Sigmoid colon (tissue), 4 donors: ENCODE measurements at regions not wholly inside any gene's neighbourhood (a gene's known extent, or its start where the extent isn't known, plus 50 kb on each side); places are given as distances from the start of the nearest gene placed in this dataset.
"Not testable (repeated sequence)": the region's sequence is repeated elsewhere in the genome, so short reads cannot be mapped to it uniquely, and the experiment has no call there.

Experiments
- CTCF ChIP-seq, 4 experiments: fragments of 450-650 bp in 3 of 4; fragments of 200-600 bp in 1 of 4; IDR thresholded peaks; one replicate each; pipeline ENCODE4 v1.5.1; 2016 to 2019; ENCODE audit warnings: antibody characterized with exemption in 4 of 4, mild to moderate bottlenecking in 3 of 4, moderate library complexity in 2 of 4
- EP300 ChIP-seq, 4 donors: sonication (generic); formaldehyde crosslinking; IDR thresholded peaks; one replicate each; pipeline ENCODE4 v1.6.1; 2017; ENCODE audit warnings: antibody characterized with exemption in 4 of 4
- POLR2A ChIP-seq, 2 donors: fragments of 450-650 bp; IDR thresholded peaks; one replicate each; pipeline ENCODE4 v1.6.1; 2016; ENCODE audit warnings: antibody characterized with exemption in 2 of 2, mild to moderate bottlenecking in 2 of 2, moderate library complexity in 2 of 2

- TF ChIP-seq CTCF (IDR thresholded peaks at IDR 0.05) = peak in 2 of 4 experiments; percentile 9 to 11
- not testable (repeated sequence) for TF ChIP-seq EP300, POLR2A (IDR thresholded peaks at IDR 0.05)
These were observed 144.3 kb downstream of the UNC93B1 start for GRCh38 chr11:67859513-67860161.
